ENCODE measurements at regions not wholly inside any gene's neighbourhood (a gene's known extent, or its start where the extent isn't known, plus 50 kb on each side); places are given as distances from the start of the nearest gene placed in this dataset.
A peak's percentile ranks its signal among the peaks of the same experiment; 100 is the strongest.

DNA sequence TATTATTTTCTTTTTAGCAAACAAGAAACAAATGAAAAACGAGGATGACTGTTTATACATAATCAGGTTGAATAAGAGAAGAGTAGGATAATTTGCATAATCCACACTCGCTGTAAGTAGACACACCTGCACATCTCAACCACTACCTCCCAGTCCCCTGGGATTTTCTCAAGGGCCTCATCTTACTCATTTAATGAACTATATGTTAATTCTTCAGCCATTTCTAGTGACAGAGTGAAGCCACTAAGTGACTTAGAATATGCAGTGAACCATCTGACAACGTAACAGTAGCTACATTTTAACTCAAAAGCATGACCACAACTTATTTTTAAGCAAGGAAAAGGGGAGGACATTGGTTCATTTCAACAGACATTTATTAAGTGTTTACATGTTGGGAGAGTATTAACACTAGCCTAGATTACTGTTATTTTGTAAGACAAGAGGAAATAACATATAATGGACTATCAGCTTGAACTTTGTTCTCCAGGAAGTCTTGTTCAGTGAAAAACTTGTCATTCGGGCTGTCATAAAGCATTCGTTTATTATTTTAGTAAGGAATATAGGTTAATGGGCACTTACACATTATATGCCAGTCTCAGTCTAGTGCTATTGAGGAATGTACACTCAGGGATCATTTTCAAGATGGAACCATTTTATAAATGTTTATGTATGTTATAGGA lies 173.0 kb upstream of the ROBO2 start (continued):
- TF ChIP-seq PRDM15 (CRISPR knock-in tag; IDR thresholded peaks at IDR 0.05): no peak
- TF ChIP-seq SREBF1 (IDR thresholded peaks at IDR 0.05; ENCODE audit: low read length): no peak
- TF ChIP-seq ZNF274 (IDR thresholded peaks at IDR 0.05; ENCODE audit: insufficient read depth, insufficient read length): no peak
- TF ChIP-seq RELA (IDR thresholded peaks at IDR 0.05; ENCODE audit: borderline replicate concordance, partially characterized antibody): no peak
- 0 out of 2 replicates have a peak, but pooled peaks have one; percentile 57 for TF ChIP-seq ZNF217 (IDR thresholded peaks at IDR 0.05)
- 0 out of 2 replicates have a peak, but pooled peaks have one; percentile 31 for TF ChIP-seq BMI1 (IDR thresholded peaks at IDR 0.05; ENCODE audit: borderline replicate concordance)
- TF ChIP-seq, protein P1, sequence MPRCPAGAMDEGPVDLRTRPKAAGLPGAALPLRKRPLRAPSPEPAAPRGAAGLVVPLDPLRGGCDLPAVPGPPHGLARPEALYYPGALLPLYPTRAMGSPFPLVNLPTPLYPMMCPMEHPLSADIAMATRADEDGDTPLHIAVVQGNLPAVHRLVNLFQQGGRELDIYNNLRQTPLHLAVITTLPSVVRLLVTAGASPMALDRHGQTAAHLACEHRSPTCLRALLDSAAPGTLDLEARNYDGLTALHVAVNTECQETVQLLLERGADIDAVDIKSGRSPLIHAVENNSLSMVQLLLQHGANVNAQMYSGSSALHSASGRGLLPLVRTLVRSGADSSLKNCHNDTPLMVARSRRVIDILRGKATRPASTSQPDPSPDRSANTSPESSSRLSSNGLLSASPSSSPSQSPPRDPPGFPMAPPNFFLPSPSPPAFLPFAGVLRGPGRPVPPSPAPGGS (IDR thresholded peaks at IDR 0.05; ENCODE audit: borderline replicate concordance, insufficient read depth, low read depth, low read length, poor library complexity, severe bottlenecking): no peak
- no peak for TF ChIP-seq EED (IDR thresholded peaks at IDR 0.05; ENCODE audit: low read depth)
- no peak for TF ChIP-seq ZNF384 (IDR thresholded peaks at IDR 0.05; ENCODE audit: borderline replicate concordance, low read depth, low read length)
- no peak for TF ChIP-seq TCF12 (IDR thresholded peaks at IDR 0.05; ENCODE audit: low read depth, low read length)
- TF ChIP-seq SUZ12 (IDR thresholded peaks at IDR 0.05; ENCODE audit: unreplicated experiment): no peak
- no peak for TF ChIP-seq HDGF (IDR thresholded peaks at IDR 0.05)
- no peak for TF ChIP-seq E2F4 (IDR thresholded peaks at IDR 0.05; ENCODE audit: low read depth, low read length)
- no peak for TF ChIP-seq CHD4 (IDR thresholded peaks at IDR 0.05)
- peak; percentile 74; the same call in 1 of the 2 replicates for TF ChIP-seq MTA2 (IDR thresholded peaks at IDR 0.05; ENCODE audit: low read depth)
- TF ChIP-seq KLF5 (IDR thresholded peaks at IDR 0.05; ENCODE audit: partially characterized antibody): no peak
- no peak for TF ChIP-seq HDAC2 (IDR thresholded peaks at IDR 0.05)
- no peak for TF ChIP-seq RBBP5 (conservative IDR thresholded peaks at IDR 0.05)
- no peak for TF ChIP-seq KAT2A (conservative IDR thresholded peaks at IDR 0.05; ENCODE audit: control insufficient read depth, low read depth, low read length)
- no peak for TF ChIP-seq JUNB (IDR thresholded peaks at IDR 0.05)
- TF ChIP-seq MXI1 (IDR thresholded peaks at IDR 0.05; ENCODE audit: low read depth, low read length): no peak
- TF ChIP-seq WRNIP1 (IDR thresholded peaks at IDR 0.05; ENCODE audit: borderline replicate concordance, low read depth, low read length): no peak
- TF ChIP-seq ATF7 (IDR thresholded peaks at IDR 0.05; ENCODE audit: low read depth): no peak
- TF ChIP-seq RUNX3 (IDR thresholded peaks at IDR 0.05; ENCODE audit: low read length): no peak
- TF ChIP-seq, protein P2, sequence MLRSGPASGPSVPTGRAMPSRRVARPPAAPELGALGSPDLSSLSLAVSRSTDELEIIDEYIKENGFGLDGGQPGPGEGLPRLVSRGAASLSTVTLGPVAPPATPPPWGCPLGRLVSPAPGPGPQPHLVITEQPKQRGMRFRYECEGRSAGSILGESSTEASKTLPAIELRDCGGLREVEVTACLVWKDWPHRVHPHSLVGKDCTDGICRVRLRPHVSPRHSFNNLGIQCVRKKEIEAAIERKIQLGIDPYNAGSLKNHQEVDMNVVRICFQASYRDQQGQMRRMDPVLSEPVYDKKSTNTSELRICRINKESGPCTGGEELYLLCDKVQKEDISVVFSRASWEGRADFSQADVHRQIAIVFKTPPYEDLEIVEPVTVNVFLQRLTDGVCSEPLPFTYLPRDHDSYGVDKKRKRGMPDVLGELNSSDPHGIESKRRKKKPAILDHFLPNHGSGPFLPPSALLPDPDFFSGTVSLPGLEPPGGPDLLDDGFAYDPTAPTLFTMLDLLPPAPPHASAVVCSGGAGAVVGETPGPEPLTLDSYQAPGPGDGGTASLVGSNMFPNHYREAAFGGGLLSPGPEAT (IDR thresholded peaks at IDR 0.05; ENCODE audit: low read depth): no peak
- TF ChIP-seq IKZF1 (conservative IDR thresholded peaks at IDR 0.05): 0 out of 2 replicates have a peak, but pooled peaks have one; percentile 15
